ENCODE measurements at regions not wholly inside any gene's neighbourhood (a gene's known extent, or its start where the extent isn't known, plus 50 kb on each side); places are given as distances from the start of the nearest gene placed in this dataset.

DNA sequence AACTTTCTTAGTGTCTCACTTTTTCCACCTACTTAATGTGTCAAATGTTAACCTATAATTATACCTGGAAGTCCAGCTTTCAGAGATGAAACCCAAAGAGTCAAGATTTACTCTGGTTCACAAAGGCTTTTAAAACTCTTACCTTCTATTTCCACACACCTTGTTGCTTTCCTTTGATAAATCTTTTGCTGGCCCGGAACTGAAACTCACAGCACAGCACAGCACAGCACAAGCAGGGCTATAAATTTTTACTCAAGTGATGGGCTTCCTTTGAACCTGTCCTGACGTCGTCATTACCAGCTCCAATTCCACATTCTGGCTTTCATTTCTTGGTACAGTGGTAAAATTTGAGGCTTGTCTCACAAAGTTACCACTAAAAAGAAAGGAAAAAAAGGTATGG lies 861.0 kb downstream of the SORCS3 start:
- TF ChIP-seq, protein P1, sequence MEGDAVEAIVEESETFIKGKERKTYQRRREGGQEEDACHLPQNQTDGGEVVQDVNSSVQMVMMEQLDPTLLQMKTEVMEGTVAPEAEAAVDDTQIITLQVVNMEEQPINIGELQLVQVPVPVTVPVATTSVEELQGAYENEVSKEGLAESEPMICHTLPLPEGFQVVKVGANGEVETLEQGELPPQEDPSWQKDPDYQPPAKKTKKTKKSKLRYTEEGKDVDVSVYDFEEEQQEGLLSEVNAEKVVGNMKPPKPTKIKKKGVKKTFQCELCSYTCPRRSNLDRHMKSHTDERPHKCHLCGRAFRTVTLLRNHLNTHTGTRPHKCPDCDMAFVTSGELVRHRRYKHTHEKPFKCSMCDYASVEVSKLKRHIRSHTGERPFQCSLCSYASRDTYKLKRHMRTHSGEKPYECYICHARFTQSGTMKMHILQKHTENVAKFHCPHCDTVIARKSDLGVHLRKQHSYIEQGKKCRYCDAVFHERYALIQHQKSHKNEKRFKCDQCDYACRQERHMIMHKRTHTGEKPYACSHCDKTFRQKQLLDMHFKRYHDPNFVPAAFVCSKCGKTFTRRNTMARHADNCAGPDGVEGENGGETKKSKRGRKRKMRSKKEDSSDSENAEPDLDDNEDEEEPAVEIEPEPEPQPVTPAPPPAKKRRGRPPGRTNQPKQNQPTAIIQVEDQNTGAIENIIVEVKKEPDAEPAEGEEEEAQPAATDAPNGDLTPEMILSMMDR (IDR thresholded peaks at IDR 0.05; ENCODE audit: low read length), result no peak
- TF ChIP-seq EZH2 (optimal IDR thresholded peaks at IDR 0.05; ENCODE audit: low read depth, low read length), result no peak
- no peak for TF ChIP-seq EZH2phosphoT487 (IDR thresholded peaks at IDR 0.05; ENCODE audit: low read length)

All from MM.1S (cell line).